Fibroblast of lung (primary cell): ENCODE measurements at regions not wholly inside any gene's neighbourhood (a gene's known extent, or its start where the extent isn't known, plus 50 kb on each side); places are given as distances from the start of the nearest gene placed in this dataset.
A peak's percentile ranks its signal among the peaks of the same experiment; 100 is the strongest.

Experiments
- DNase-seq, 2 donors: peaks; one replicate each; pipeline versions ENCODE4 v3.0.0 to v3.0.0-alpha.2; 2010; ENCODE audit warnings: low read depth in 2 of 2
- H2AFZ ChIP-seq: 2 replicates; pipeline ENCODE4 v1.5.1; 2012; ENCODE audit warnings: low read length, control low read depth, inconsistent platforms
- H3K27ac ChIP-seq: 2 replicates; pipeline ENCODE4 v1.5.1; 2011; ENCODE audit warnings: low read length, control low read depth; ENCODE audit not compliant: insufficient read depth
- H3K27me3 ChIP-seq: 2 replicates; pipeline ENCODE4 v1.5.1; 2011; ENCODE audit warnings: mild to moderate bottlenecking, low read length; ENCODE audit not compliant: control insufficient read depth, insufficient read depth
- H3K36me3 ChIP-seq: 2 replicates; pipeline ENCODE4 v1.5.1; 2011; ENCODE audit warnings: low read length; ENCODE audit not compliant: control insufficient read depth, insufficient read depth
- H3K4me1 ChIP-seq: 2 replicates; pipeline ENCODE4 v1.5.1; 2011; ENCODE audit warnings: low read length; ENCODE audit not compliant: control insufficient read depth, insufficient read depth; ENCODE audit errors: extremely low read depth
- H3K4me2 ChIP-seq: 2 replicates; pipeline ENCODE4 v1.5.1; 2011; ENCODE audit warnings: low read length, control low read depth; ENCODE audit not compliant: insufficient read depth; ENCODE audit errors: extremely low read depth
- H3K4me3 ChIP-seq, 4 experiments: fragments of 200-600 bp in 1 of 4; sonication (generic) in 1 of 4; replicated peaks in 1 of 4; 2 replicates each; pipeline ENCODE4 v1.5.1; 2011 to 2016; ENCODE audit warnings: low read length in 4 of 4, low read depth in 3 of 4, mild to moderate bottlenecking in 3 of 4, control low read depth in 2 of 4, inconsistent platforms in 1 of 4, mixed read lengths in 1 of 4; ENCODE audit not compliant: insufficient read depth in 1 of 4; ENCODE audit errors: control extremely low read depth in 1 of 4
- H3K79me2 ChIP-seq: 2 replicates; pipeline ENCODE4 v1.5.1; 2012; ENCODE audit warnings: mild to moderate bottlenecking, low read length, inconsistent platforms; ENCODE audit not compliant: control insufficient read depth, insufficient read depth
- H3K9ac ChIP-seq: 2 replicates; pipeline ENCODE4 v1.5.1; 2011; ENCODE audit warnings: mild to moderate bottlenecking, low read length, control low read depth; ENCODE audit not compliant: insufficient read depth
- H3K9me3 ChIP-seq: 2 replicates; pipeline ENCODE4 v1.5.1; 2012; ENCODE audit warnings: low read depth, low read length; ENCODE audit not compliant: control insufficient read depth, insufficient read depth
- H4K20me1 ChIP-seq: 2 replicates; pipeline ENCODE4 v1.5.1; 2011; ENCODE audit warnings: low read length; ENCODE audit not compliant: control insufficient read depth, insufficient read depth; ENCODE audit errors: extremely low read depth
- CTCF ChIP-seq, 2 donors: IDR thresholded peaks in 1 of 2; conservative IDR thresholded peaks in 1 of 2; 1 replicate in 1 of 2; 2 replicates in 1 of 2; pipeline ENCODE4 v1.5.1; 2011 to 2012; ENCODE audit warnings: low read length in 2 of 2, control low read depth in 1 of 2, inconsistent platforms in 1 of 2, low read depth in 1 of 2, mild to moderate bottlenecking in 1 of 2
- EZH2 ChIP-seq: IDR thresholded peaks from 2 replicates; pipeline ENCODE4 v1.5.1; 2012; ENCODE audit warnings: low read length, control low read depth, mild to moderate bottlenecking; ENCODE audit errors: missing control alignments

GRCh38 chr3:72011485-72011884, 226.5 kb upstream of the PROK2 start:
- Histone ChIP-seq H2AFZ (no peak overlapping the region), H3K79me2 (no peaks in the 10 kb centered on the region), H3K27me3 (no peaks in the 10 kb centered on the region), H3K4me1 (no peaks in the 10 kb centered on the region), H3K9me3 (no peaks in the 10 kb centered on the region), H3K4me2 (no peak overlapping the region), H3K27ac (no peak overlapping the region), H3K36me3 (no peaks in the 10 kb centered on the region), H4K20me1 (no peaks in the 10 kb centered on the region), H3K4me3 (no peak overlapping the region), H3K9ac (no peak overlapping the region)
- no peak for TF ChIP-seq CTCF (conservative IDR thresholded peaks at IDR 0.05 in 1 of 2, IDR thresholded peaks at IDR 0.05 in 1 of 2; ENCODE audit: low read depth in 1 of 2, low read length in 2 of 2)
- peak in 1 of 2 donors; percentile 91 for DNase-seq

GRCh38 chr3:72009851-72010443, 225.0 kb upstream of the PROK2 start:
- no peak for TF ChIP-seq CTCF (conservative IDR thresholded peaks at IDR 0.05 in 1 of 2, IDR thresholded peaks at IDR 0.05 in 1 of 2; ENCODE audit: low read depth in 1 of 2, low read length in 2 of 2)
- TF ChIP-seq EZH2: no peak
- no peaks in the 10 kb centered on the region for H3K4me1 ChIP-seq
- no peak overlapping the region for H3K27ac ChIP-seq
- no peak overlapping the region for H3K9ac ChIP-seq
- H2AFZ ChIP-seq: no peak overlapping the region
- no peak overlapping the region for H3K4me2 ChIP-seq
- no peak for DNase-seq
- no peak overlapping the region for H3K4me3 ChIP-seq
- H3K79me2 ChIP-seq: no peaks in the 10 kb centered on the region
- no peaks in the 10 kb centered on the region for H3K36me3 ChIP-seq
- H4K20me1 ChIP-seq: no peaks in the 10 kb centered on the region
- H3K9me3 ChIP-seq: no peaks in the 10 kb centered on the region
- no peaks in the 10 kb centered on the region for H3K27me3 ChIP-seq

GRCh38 chr3:72008226-72008996, 223.5 kb upstream of the PROK2 start:
- TF ChIP-seq EZH2: no peak
- TF ChIP-seq CTCF (conservative IDR thresholded peaks at IDR 0.05 in 1 of 2, IDR thresholded peaks at IDR 0.05 in 1 of 2; ENCODE audit: low read depth in 1 of 2, low read length in 2 of 2): no peak
- H3K4me1 ChIP-seq: no peaks in the 10 kb centered on the region
- H3K9ac ChIP-seq: no peak overlapping the region
- no peaks in the 10 kb centered on the region for H3K79me2 ChIP-seq
- peak; percentile 32 to 48 for DNase-seq
- H2AFZ ChIP-seq: no peak overlapping the region
- no peak overlapping the region for H3K4me3 ChIP-seq
- no peak overlapping the region for H3K4me2 ChIP-seq
- no peak overlapping the region for H3K27ac ChIP-seq
- H3K27me3 ChIP-seq: no peaks in the 10 kb centered on the region
- H3K9me3 ChIP-seq: no peaks in the 10 kb centered on the region
- H4K20me1 ChIP-seq: no peaks in the 10 kb centered on the region
- no peaks in the 10 kb centered on the region for H3K36me3 ChIP-seq
